ENCODE measurements at regions not wholly inside any gene's neighbourhood (a gene's known extent, or its start where the extent isn't known, plus 50 kb on each side); places are given as distances from the start of the nearest gene placed in this dataset.
"Not testable (repeated sequence)": the region's sequence is repeated elsewhere in the genome, so short reads cannot be mapped to it uniquely, and the experiment has no call there.

GRCh38 chr7:138247081-138247480 is 170.8 kb downstream of the AKR1D1 start:
- Mint-ChIP-seq H3K27ac (no peak overlapping the region), H3K4me3 (no peak overlapping the region), H3K9me3 (peaks cover 7% of the 10 kb centered on the region), H3K4me1 (ENCODE audit: low read depth) (no peaks in the 10 kb centered on the region), H3K27me3 (ENCODE audit: low read depth) (no peaks in the 10 kb centered on the region), H3K36me3 (ENCODE audit: low read depth) (no peaks in the 10 kb centered on the region)
- intact Hi-C loops (cut with micrococcal nuclease), result no loop called here
- CTCF ChIA-PET, result interaction anchor here (0.7 kb wide), 1 partner anchor 865 kb away, joined by 3 read pairs; no protein-coding TSS in a partner anchor
- no peak for DNase-seq

GRCh38 chr7:138247568-138248333 is 171.5 kb downstream of the AKR1D1 start:
- Mint-ChIP-seq H3K9me3 (peaks cover 7% of the 10 kb centered on the region), H3K4me1 (ENCODE audit: low read depth) (no peaks in the 10 kb centered on the region), H3K36me3 (ENCODE audit: low read depth) (no peaks in the 10 kb centered on the region), H3K4me3 (no peak overlapping the region), H3K27me3 (ENCODE audit: low read depth) (no peaks in the 10 kb centered on the region), H3K27ac (no peak overlapping the region)
- intact Hi-C loops (cut with micrococcal nuclease), result no loop called here
- no peak for DNase-seq
- CTCF ChIA-PET, result interaction anchor here (0.6 to 0.7 kb wide), 2 partner anchors 324 to 865 kb away, joined by 3 read pairs; no protein-coding TSS in a partner anchor

GRCh38 chr7:138248609-138249008 is 172.3 kb downstream of the AKR1D1 start:
- Mint-ChIP-seq H3K9me3 (peaks cover 7% of the 10 kb centered on the region), H3K36me3 (ENCODE audit: low read depth) (no peaks in the 10 kb centered on the region), H3K4me1 (ENCODE audit: low read depth) (no peaks in the 10 kb centered on the region), H3K4me3 (no peak overlapping the region), H3K27me3 (ENCODE audit: low read depth) (no peaks in the 10 kb centered on the region), H3K27ac (no peak overlapping the region)
- DNase-seq, result no peak
- intact Hi-C loops (cut with micrococcal nuclease), result no loop called here
- CTCF ChIA-PET, result no interaction called here

- H3K27ac Mint-ChIP-seq, result no peak overlapping the region
- no peak for DNase-seq
- intact Hi-C loops (cut with micrococcal nuclease), result loop anchor here (10.0 kb wide), 1 partner anchor 485 kb away; no protein-coding TSS in a partner anchor
- no peaks in the 10 kb centered on the region for H3K36me3 Mint-ChIP-seq (ENCODE audit: low read depth)
- H3K27me3 Mint-ChIP-seq (ENCODE audit: low read depth), result no peaks in the 10 kb centered on the region
- CTCF ChIA-PET, result interaction anchor here (0.6 kb wide), 1 partner anchor 150 kb away, joined by 3 read pairs; no protein-coding TSS in a partner anchor
- H3K4me3 Mint-ChIP-seq, result no peak overlapping the region
- H3K4me1 Mint-ChIP-seq (ENCODE audit: low read depth), result no peaks in the 10 kb centered on the region
- peaks cover 7% of the 10 kb centered on the region for H3K9me3 Mint-ChIP-seq
These were observed 173.7 kb downstream of the AKR1D1 start for GRCh38 chr7:138249975-138250374.

GRCh38 chr7:138252666-138253065 is 176.4 kb downstream of the AKR1D1 start:
- H3K27ac Mint-ChIP-seq; H3K36me3 Mint-ChIP-seq (ENCODE audit: low read depth); H3K4me1 Mint-ChIP-seq (ENCODE audit: low read depth); DNase-seq; CTCF ChIA-PET; H3K9me3 Mint-ChIP-seq; H3K27me3 Mint-ChIP-seq (ENCODE audit: low read depth); H3K4me3 Mint-ChIP-seq: not testable (repeated sequence)
- intact Hi-C loops (cut with micrococcal nuclease), result loop anchor here (10.0 kb wide), 1 partner anchor 482 kb away; no protein-coding TSS in a partner anchor

GRCh38 chr7:138254444-138254843 is 178.2 kb downstream of the AKR1D1 start:
- Mint-ChIP-seq H3K36me3 (ENCODE audit: low read depth) (no peaks in the 10 kb centered on the region), H3K9me3 (no peaks in the 10 kb centered on the region), H3K4me3 (no peak overlapping the region), H3K4me1 (ENCODE audit: low read depth) (peaks cover 6% of the 10 kb centered on the region), H3K27ac (no peak overlapping the region), H3K27me3 (ENCODE audit: low read depth) (no peaks in the 10 kb centered on the region)
- CTCF ChIA-PET, result no interaction called here
- DNase-seq, result no peak
- intact Hi-C loops (cut with micrococcal nuclease), result loop anchor here (10.0 kb wide), 1 partner anchor 480 kb away; no protein-coding TSS in a partner anchor

GRCh38 chr7:138257459-138258196 is 181.4 kb downstream of the AKR1D1 start:
- DNase-seq, result no peak
- Mint-ChIP-seq H3K27me3 (ENCODE audit: low read depth) (no peaks in the 10 kb centered on the region), H3K27ac (no peak overlapping the region), H3K4me1 (ENCODE audit: low read depth) (peaks cover 6% of the 10 kb centered on the region), H3K36me3 (ENCODE audit: low read depth) (no peaks in the 10 kb centered on the region), H3K4me3 (no peak overlapping the region), H3K9me3 (no peaks in the 10 kb centered on the region)
- CTCF ChIA-PET, result interaction anchor here (0.6 kb wide), 1 partner anchor 9 kb away, joined by 4 read pairs; no protein-coding TSS in a partner anchor
- intact Hi-C loops (cut with micrococcal nuclease), result loop anchor here (10.0 kb wide), 1 partner anchor 477 kb away; no protein-coding TSS in a partner anchor

GRCh38 chr7:138258197-138258559 is 181.9 kb downstream of the AKR1D1 start:
- H3K36me3 Mint-ChIP-seq (ENCODE audit: low read depth), result no peaks in the 10 kb centered on the region
- no peaks in the 10 kb centered on the region for H3K9me3 Mint-ChIP-seq
- H3K4me3 Mint-ChIP-seq, result no peak overlapping the region
- peaks cover 6% of the 10 kb centered on the region for H3K4me1 Mint-ChIP-seq (ENCODE audit: low read depth)
- CTCF ChIA-PET, result interaction anchor here (0.6 kb wide), 1 partner anchor 9 kb away, joined by 4 read pairs; no protein-coding TSS in a partner anchor
- intact Hi-C loops (cut with micrococcal nuclease), result loop anchor here (10.0 kb wide), 1 partner anchor 477 kb away; no protein-coding TSS in a partner anchor
- H3K27me3 Mint-ChIP-seq (ENCODE audit: low read depth), result no peaks in the 10 kb centered on the region
- no peak for DNase-seq
- no peak overlapping the region for H3K27ac Mint-ChIP-seq

- Mint-ChIP-seq H3K27me3 (ENCODE audit: low read depth) (peaks cover 2% of the 10 kb centered on the region), H3K27ac (no peak overlapping the region), H3K9me3 (no peaks in the 10 kb centered on the region), H3K36me3 (ENCODE audit: low read depth) (no peaks in the 10 kb centered on the region), H3K4me3 (no peak overlapping the region), H3K4me1 (ENCODE audit: low read depth) (peaks cover 6% of the 10 kb centered on the region)
- CTCF ChIA-PET, result interaction anchor here (0.7 kb wide), 1 partner anchor 486 kb away, joined by 3 read pairs; no protein-coding TSS in a partner anchor
- intact Hi-C loops (cut with micrococcal nuclease), result loop anchor here (10.0 kb wide), 1 partner anchor 475 kb away; no protein-coding TSS in a partner anchor
- no peak for DNase-seq
These were observed 183.4 kb downstream of the AKR1D1 start for GRCh38 chr7:138259675-138260074.

- H3K27me3 Mint-ChIP-seq (ENCODE audit: low read depth), result peaks cover 4% of the 10 kb centered on the region
- H3K36me3 Mint-ChIP-seq (ENCODE audit: low read depth), result no peaks in the 10 kb centered on the region
- no peak for DNase-seq
- intact Hi-C loops (cut with micrococcal nuclease), result no loop called here
- H3K4me3 Mint-ChIP-seq, result no peak overlapping the region
- CTCF ChIA-PET, result no interaction called here
- no peaks in the 10 kb centered on the region for H3K4me1 Mint-ChIP-seq (ENCODE audit: low read depth)
- no peaks in the 10 kb centered on the region for H3K9me3 Mint-ChIP-seq
- no peak overlapping the region for H3K27ac Mint-ChIP-seq
These were observed 191.7 kb downstream of the AKR1D1 start for GRCh38 chr7:138267934-138268333.

GRCh38 chr7:138276891-138277290 is 183.2 kb upstream of the TRIM24 start:
- no peaks in the 10 kb centered on the region for H3K27me3 Mint-ChIP-seq (ENCODE audit: low read depth)
- no peaks in the 10 kb centered on the region for H3K4me1 Mint-ChIP-seq (ENCODE audit: low read depth)
- H3K27ac Mint-ChIP-seq, result no peak overlapping the region
- no peak for DNase-seq
- CTCF ChIA-PET, result no interaction called here
- no peak overlapping the region for H3K4me3 Mint-ChIP-seq
- H3K9me3 Mint-ChIP-seq, result no peaks in the 10 kb centered on the region
- intact Hi-C loops (cut with micrococcal nuclease), result no loop called here
- H3K36me3 Mint-ChIP-seq (ENCODE audit: low read depth), result no peaks in the 10 kb centered on the region

GRCh38 chr7:138278601-138279000 is 181.5 kb upstream of the TRIM24 start:
- Mint-ChIP-seq H3K36me3 (ENCODE audit: low read depth) (no peaks in the 10 kb centered on the region), H3K4me1 (ENCODE audit: low read depth) (no peaks in the 10 kb centered on the region), H3K27me3 (ENCODE audit: low read depth) (peaks cover 3% of the 10 kb centered on the region), H3K27ac (no peak overlapping the region), H3K9me3 (no peaks in the 10 kb centered on the region), H3K4me3 (no peak overlapping the region)
- DNase-seq, result no peak
- CTCF ChIA-PET, result no interaction called here
- intact Hi-C loops (cut with micrococcal nuclease), result no loop called here

Data from activated naive CD4-positive, alpha-beta T cell treated with anti-CD3 and anti-CD28 coated beads for 36 hours (primary cell).